Stomach smooth muscle (tissue), 2 donors: ENCODE measurements at regions not wholly inside any gene's neighbourhood (a gene's known extent, or its start where the extent isn't known, plus 50 kb on each side); places are given as distances from the start of the nearest gene placed in this dataset.

Source experiments
- H3K27ac ChIP-seq: one replicate; pipeline ENCODE4 v1.7.0; 2013; ENCODE audit warnings: mild to moderate bottlenecking, low read length, inconsistent platforms
- H3K27me3 ChIP-seq, 2 donors: one replicate each; pipeline ENCODE4 v1.7.0; 2013; ENCODE audit warnings: low read length in 2 of 2; ENCODE audit not compliant: insufficient read depth in 2 of 2, control insufficient read depth in 1 of 2
- H3K36me3 ChIP-seq, 2 donors: one replicate each; pipeline ENCODE4 v1.7.0; 2013; ENCODE audit warnings: low read length in 2 of 2; ENCODE audit not compliant: control insufficient read depth in 2 of 2, insufficient read depth in 2 of 2
- H3K4me1 ChIP-seq: one replicate; pipeline ENCODE4 v1.7.0; 2013; ENCODE audit warnings: low read length; ENCODE audit not compliant: control insufficient read depth, insufficient read depth
- H3K4me3 ChIP-seq, 2 donors: one replicate each; pipeline ENCODE4 v1.7.0; 2013; ENCODE audit warnings: low read length in 2 of 2
- H3K9ac ChIP-seq, 2 donors: one replicate each; pipeline ENCODE4 v1.7.0; 2013; ENCODE audit warnings: low read length in 2 of 2, mild to moderate bottlenecking in 1 of 2
- H3K9me3 ChIP-seq, 2 donors: one replicate each; pipeline ENCODE4 v1.7.0; 2013; ENCODE audit warnings: low read length in 2 of 2; ENCODE audit not compliant: control insufficient read depth in 2 of 2
- donor health status: healthy.
- donor health status: Pancreatic carcinoma.

DNA sequence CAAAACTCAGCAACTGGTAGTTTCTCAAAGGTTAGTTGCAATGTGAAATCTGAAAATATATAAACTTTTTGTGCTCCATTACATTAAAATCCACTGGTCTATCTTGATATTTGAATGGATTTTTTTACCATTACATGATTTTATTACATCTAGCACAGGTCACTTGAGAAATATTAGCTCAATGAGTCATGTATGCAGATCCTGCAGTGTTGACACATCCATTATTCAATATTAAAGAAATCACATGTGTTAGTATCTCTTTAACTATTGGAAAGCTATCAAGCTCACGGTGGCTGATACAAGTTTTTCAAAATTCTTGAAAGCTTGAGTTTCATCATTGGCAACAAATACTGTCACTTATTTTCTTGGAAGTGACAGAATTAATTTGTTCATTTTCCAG is 373.9 kb upstream of the TSHZ3 start:
- no peaks in the 10 kb centered on the region for H3K9me3 ChIP-seq
- H3K27me3 ChIP-seq = no peaks in the 10 kb centered on the region
- H3K4me1 ChIP-seq = peaks cover 3% of the 10 kb centered on the region
- no peaks in the 10 kb centered on the region for H3K36me3 ChIP-seq
- H3K27ac ChIP-seq = no peak overlapping the region
- H3K4me3 ChIP-seq = no peak overlapping the region
- H3K9ac ChIP-seq = no peak overlapping the region

DNA sequence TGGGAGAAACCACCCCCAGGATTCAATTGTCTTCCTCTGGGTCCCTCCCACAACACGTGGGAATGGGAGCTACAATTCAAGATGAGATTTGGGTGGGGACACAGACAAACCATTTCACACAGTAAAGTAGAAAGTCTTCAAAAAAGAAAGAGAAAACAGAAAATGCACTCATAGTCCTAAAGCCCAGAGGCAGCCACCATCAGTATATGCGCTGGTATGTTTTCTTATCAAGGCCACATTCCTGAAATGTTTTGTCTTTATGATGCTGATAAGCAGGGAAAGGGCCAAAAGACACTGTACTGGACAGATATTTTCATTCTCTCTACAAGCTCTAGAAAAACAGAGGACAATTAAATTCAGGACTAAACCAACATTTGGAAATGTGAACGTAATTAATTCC is 375.8 kb upstream of the TSHZ3 start:
- no peaks in the 10 kb centered on the region for H3K9me3 ChIP-seq
- H3K4me3 ChIP-seq = no peak overlapping the region
- no peak overlapping the region for H3K27ac ChIP-seq

DNA sequence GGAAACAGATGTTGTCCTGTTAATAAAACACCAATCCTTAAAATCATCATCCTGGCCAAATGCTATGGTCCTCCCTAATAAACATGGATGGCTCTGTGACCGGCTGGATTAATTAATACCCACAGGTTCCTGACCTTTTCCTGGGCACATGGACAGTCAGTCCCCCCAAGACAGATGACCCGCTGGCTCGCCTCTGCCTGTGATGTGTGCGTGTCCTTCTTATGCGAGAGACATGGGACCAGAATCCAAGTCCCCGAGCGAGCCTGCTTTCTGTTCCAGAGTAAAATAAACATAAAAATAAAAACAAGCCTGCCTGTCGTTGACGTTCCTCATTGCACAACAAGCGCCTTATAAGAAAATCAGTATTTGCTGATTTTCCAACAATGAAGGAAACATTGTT is 378.3 kb upstream of the TSHZ3 start:
- H3K9ac ChIP-seq = no peak overlapping the region
- H3K27me3 ChIP-seq = no peaks in the 10 kb centered on the region

More for the DNA sequence above, 375.8 kb upstream of the TSHZ3 start:
- Histone ChIP-seq H3K4me1 (no peaks in the 10 kb centered on the region), H3K36me3 (no peaks in the 10 kb centered on the region), H3K9ac (no peak overlapping the region), H3K27me3 (no peaks in the 10 kb centered on the region)

DNA sequence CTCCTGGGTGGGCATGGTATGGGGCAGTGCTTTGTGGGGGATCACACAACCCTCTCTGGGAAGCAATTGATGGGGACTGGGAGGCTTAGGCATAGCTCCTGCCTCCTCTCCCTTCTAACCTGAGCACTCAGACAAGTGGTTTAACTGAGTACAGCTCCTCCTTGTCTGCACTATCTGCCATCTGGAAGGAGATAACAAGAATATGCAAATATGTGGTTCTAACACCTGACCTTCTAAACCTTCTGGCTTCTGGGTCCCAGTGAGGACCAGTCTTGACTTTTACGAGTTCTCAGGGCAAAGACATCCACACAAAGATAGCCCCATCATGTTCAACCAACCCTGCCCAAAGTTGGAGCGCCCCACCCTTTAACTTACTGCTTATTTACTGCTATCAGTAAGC is 381.0 kb upstream of the TSHZ3 start:
- Histone ChIP-seq H3K4me1 (no peaks in the 10 kb centered on the region), H3K27me3 (no peaks in the 10 kb centered on the region), H3K9ac (no peak overlapping the region), H3K27ac (no peak overlapping the region), H3K4me3 (no peak overlapping the region), H3K9me3 (no peaks in the 10 kb centered on the region), H3K36me3 (no peaks in the 10 kb centered on the region)

More for the DNA sequence above, 378.3 kb upstream of the TSHZ3 start:
- Histone ChIP-seq H3K4me1 (no peaks in the 10 kb centered on the region), H3K27ac (no peak overlapping the region), H3K36me3 (no peaks in the 10 kb centered on the region), H3K9me3 (no peaks in the 10 kb centered on the region), H3K4me3 (no peak overlapping the region)

DNA sequence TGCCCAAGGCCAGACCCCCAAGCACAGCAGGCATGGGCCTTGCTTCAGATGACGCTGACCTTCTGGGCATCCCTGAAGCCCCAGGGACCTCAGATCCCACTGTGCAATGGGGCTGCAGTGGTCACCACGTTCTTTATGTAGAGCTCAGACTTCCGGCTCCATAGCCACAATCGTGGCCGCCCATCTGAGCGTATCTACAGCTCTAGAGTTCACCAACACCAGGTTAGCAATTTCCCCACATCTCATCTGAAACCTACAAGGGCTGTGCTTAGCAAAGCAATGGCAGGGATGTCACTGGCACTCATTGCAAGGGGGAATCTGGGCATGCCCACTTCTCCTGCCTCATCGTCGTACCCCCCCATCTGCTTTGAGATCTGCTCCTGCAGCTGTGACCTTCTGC is 384.4 kb upstream of the TSHZ3 start:
- no peaks in the 10 kb centered on the region for H3K4me1 ChIP-seq
- H3K4me3 ChIP-seq = no peak overlapping the region
- H3K9me3 ChIP-seq = no peaks in the 10 kb centered on the region
- no peak overlapping the region for H3K27ac ChIP-seq
- H3K36me3 ChIP-seq = no peaks in the 10 kb centered on the region
- H3K9ac ChIP-seq = no peak overlapping the region
- no peaks in the 10 kb centered on the region for H3K27me3 ChIP-seq

DNA sequence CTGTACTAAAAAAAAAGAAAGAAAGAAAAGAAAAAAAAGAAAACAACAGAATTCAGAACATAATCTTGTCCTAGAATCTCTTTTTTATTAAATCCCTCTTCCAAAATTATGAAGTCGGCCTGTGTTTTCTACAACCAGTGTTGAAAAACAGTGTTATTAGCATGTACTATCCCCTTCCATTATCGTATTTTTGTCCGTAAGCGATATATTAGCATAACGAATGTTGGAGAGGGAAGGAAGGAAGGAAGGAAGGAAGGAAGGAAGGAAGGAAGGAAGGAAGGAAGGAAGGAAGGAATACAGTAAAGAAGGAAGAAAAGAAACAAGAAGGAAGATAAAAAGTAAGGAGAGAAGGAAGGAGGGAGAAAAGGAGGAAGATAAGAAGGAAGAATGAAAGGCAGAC is 393.0 kb upstream of the TSHZ3 start:
- Histone ChIP-seq H3K27ac (no peak overlapping the region), H3K27me3 (no peaks in the 10 kb centered on the region), H3K4me3 (no peak overlapping the region), H3K9ac (no peak overlapping the region), H3K36me3 (no peaks in the 10 kb centered on the region), H3K4me1 (no peaks in the 10 kb centered on the region), H3K9me3 (peaks cover 0 to 3% of the 10 kb centered on the region in 2 donors)

DNA sequence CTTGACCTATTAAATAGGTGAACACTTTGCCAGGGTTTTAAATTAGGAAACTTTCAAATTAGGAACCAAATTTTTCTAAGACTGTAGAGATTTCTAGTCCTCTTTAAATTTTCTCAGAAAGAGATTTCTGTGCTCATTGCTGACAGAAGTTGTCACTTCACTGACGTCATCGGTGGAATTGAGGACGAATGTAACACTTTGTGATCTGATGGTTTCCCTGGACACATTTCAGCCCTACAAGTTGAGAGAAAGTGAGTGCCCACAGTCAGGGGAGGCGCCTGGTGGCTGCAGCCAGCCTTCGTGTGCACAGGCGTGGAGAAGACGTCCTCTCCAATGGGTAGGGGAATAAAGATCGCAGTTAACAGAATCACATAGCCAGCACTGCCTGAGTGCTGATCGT is 396.5 kb upstream of the TSHZ3 start:
- H3K9ac ChIP-seq = no peak overlapping the region
- H3K9me3 ChIP-seq = peaks cover 0 to 3% of the 10 kb centered on the region in 2 donors
- H3K4me1 ChIP-seq = no peaks in the 10 kb centered on the region
- no peaks in the 10 kb centered on the region for H3K36me3 ChIP-seq
- no peak overlapping the region for H3K4me3 ChIP-seq
- peaks cover 0 to 4% of the 10 kb centered on the region in 2 donors for H3K27me3 ChIP-seq
- no peak overlapping the region for H3K27ac ChIP-seq

DNA sequence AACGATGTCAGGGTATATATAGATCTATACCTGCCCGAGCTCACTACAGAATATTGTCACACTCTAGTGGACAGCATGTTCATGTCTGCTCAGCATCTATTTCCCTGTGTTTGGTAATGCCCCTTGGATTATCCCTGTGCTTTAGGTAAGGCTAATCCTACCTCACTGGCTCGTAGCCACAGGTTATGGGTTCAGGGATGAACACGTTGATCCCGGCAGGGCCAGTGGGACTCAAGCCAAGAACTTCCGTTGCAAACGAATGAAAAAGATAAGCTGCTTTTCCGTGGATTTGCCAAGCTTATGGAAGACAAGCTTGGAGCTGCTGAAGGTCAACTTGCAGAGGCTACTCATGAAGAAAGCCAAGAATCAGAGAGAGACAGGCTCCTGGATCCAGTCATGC is 400.0 kb upstream of the TSHZ3 start:
- Histone ChIP-seq H3K36me3 (no peaks in the 10 kb centered on the region), H3K9ac (no peak overlapping the region), H3K4me3 (no peak overlapping the region), H3K27me3 (peaks cover 0 to 4% of the 10 kb centered on the region in 2 donors), H3K4me1 (no peaks in the 10 kb centered on the region), H3K9me3 (no peaks in the 10 kb centered on the region), H3K27ac (no peak overlapping the region)

DNA sequence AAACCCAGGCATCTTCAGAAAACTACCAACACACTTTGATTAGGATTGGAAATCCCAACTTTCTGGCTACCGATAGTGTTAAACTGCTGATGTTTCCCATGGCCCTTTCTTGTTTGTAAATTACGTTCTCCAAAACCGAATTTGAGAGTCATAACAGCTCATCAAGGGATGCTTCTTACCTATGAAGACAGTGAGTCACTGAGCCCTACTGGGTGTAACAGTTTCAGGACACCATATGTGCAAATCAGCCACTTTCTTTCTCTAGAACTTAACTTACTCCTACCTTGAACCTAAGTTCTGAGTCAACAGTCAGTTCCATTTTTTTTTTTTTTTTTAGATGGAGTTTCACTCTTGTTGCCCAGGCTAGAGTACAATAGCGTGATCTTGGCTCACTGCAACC is 410.1 kb upstream of the TSHZ3 start:
- Histone ChIP-seq H3K9ac (no peak overlapping the region), H3K27me3 (peaks cover 0 to 2% of the 10 kb centered on the region in 2 donors), H3K27ac (no peak overlapping the region), H3K9me3 (no peaks in the 10 kb centered on the region), H3K4me1 (no peaks in the 10 kb centered on the region), H3K36me3 (no peaks in the 10 kb centered on the region), H3K4me3 (no peak overlapping the region)

DNA sequence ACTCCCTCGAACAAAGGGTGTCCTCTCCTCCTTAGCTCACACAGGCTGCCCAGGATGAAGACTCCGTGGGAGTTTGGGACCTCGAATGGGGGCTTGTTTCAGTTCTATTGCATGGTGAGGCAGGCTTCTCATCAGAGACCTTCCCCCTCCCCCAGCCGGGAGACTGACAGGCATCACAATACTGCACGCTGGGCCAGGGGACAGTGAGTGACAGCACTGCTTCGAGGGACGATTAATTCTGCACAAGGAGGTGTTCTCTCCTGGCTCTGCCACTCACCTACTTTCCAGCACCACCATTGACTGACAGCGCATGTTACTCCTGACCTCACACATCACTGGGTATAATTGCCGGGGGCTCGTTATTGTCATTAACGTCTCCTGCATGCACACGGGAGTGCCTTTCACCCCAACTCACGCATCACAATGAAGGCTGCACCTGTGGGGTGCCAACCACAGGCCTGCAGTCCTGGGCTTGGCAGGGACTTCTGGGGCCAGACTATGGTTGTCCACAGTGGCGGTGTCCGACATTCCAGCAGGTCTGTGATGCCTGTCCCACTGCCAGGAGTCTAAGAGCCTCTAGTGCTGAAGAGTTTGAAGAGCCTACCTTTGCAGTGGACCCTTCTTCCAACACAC is 412.2 kb upstream of the TSHZ3 start:
- Histone ChIP-seq H3K36me3 (no peaks in the 10 kb centered on the region), H3K9me3 (no peaks in the 10 kb centered on the region), H3K4me3 (no peak overlapping the region), H3K9ac (no peak overlapping the region), H3K27ac (no peak overlapping the region), H3K27me3 (peaks cover 0 to 2% of the 10 kb centered on the region in 2 donors), H3K4me1 (no peaks in the 10 kb centered on the region)

DNA sequence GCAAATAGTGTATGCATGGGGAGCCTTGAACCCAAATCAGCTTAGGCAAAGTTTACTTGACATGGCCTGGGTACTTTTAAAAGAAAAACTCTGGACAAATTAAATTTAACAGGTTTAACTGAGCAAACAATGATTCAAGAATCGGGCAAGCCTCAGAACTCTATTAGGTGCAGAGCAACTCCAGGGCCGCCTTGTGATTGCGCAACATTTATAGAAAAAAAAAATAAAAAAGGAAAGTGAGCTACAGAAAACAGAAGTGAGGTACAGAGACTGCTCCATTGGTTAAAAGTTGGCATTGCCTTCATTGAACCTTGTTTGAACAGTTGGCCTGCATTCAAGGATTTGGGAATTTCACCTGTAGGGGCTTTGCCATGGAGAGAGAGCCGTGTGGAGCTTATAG is 421.0 kb upstream of the TSHZ3 start:
- Histone ChIP-seq H3K9ac (no peak overlapping the region), H3K9me3 (no peaks in the 10 kb centered on the region)

More for the DNA sequence above, 421.0 kb upstream of the TSHZ3 start:
- H3K4me3 ChIP-seq = no peak overlapping the region
- H3K36me3 ChIP-seq = no peaks in the 10 kb centered on the region
- no peaks in the 10 kb centered on the region for H3K27me3 ChIP-seq
- no peaks in the 10 kb centered on the region for H3K4me1 ChIP-seq
- H3K27ac ChIP-seq = no peak overlapping the region
